ENCODE measurements at regions not wholly inside any gene's neighbourhood (a gene's known extent, or its start where the extent isn't known, plus 50 kb on each side); places are given as distances from the start of the nearest gene placed in this dataset.

GRCh38 chr2:237025090-237025865 lies 60.4 kb upstream of the COPS8 start (continued):
- TF ChIP-seq ZNF407 (CRISPR knock-in tag; IDR thresholded peaks at IDR 0.05; ENCODE audit: not compliant biosample characterization) (no peak), USF2 (IDR thresholded peaks at IDR 0.05; ENCODE audit: low read depth, low read length) (no peak), USF2 (CRISPR knock-in tag; IDR thresholded peaks at IDR 0.05; ENCODE audit: borderline replicate concordance) (no peak), NCOA2 (CRISPR knock-in tag; IDR thresholded peaks at IDR 0.05) (no peak), CSRNP1 (CRISPR knock-in tag; IDR thresholded peaks at IDR 0.05) (no peak), PAX8 (CRISPR knock-in tag; IDR thresholded peaks at IDR 0.05; ENCODE audit: borderline replicate concordance) (no peak), NFIB (CRISPR knock-in tag; IDR thresholded peaks at IDR 0.05; ENCODE audit: borderline replicate concordance) (no peak), THAP7 (CRISPR knock-in tag; IDR thresholded peaks at IDR 0.05) (no peak), TSC22D2 (CRISPR knock-in tag; IDR thresholded peaks at IDR 0.05; ENCODE audit: borderline replicate concordance) (no peak), ZNF644 (CRISPR knock-in tag; IDR thresholded peaks at IDR 0.05; ENCODE audit: low read depth) (no peak), ATF2 (CRISPR knock-in tag; IDR thresholded peaks at IDR 0.05) (no peak), ZNF639 (CRISPR knock-in tag; conservative IDR thresholded peaks at IDR 0.05) (no peak)

All from HepG2 (cell line).